ENCODE measurements at regions not wholly inside any gene's neighbourhood (a gene's known extent, or its start where the extent isn't known, plus 50 kb on each side); places are given as distances from the start of the nearest gene placed in this dataset.
A peak's percentile ranks its signal among the peaks of the same experiment; 100 is the strongest.

DNA sequence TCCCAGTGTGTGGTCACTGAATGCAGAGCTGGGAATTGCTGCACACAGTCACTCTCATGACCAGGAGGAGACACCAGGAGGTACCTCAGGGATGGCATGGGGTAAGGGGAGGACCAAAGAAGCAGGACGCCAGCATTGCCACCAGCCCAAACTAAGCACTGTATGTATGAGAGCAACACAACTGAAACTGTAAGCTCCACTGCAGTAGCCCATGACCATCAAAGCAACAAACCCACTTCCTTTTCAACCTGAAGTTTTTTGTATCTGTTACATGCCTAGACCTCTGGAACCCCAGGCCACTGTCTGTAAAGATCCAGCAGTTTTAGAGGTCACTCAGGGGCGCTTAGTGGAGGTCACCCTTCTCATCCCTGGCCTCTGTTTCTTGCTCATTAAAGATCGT, 164.3 kb downstream of the SETD4 start:
- Histone ChIP-seq H3K4me1 (no peaks in the 10 kb centered on the region), H3K4me3 (no peak overlapping the region), H3K27ac (replicated peaks) (no peak overlapping the region), H3K9me3 (replicated peaks) (no peaks in the 10 kb centered on the region), H3K27me3 (ENCODE audit: low read depth) (peaks cover 18% of the 10 kb centered on the region), H3K36me3 (no peaks in the 10 kb centered on the region)
- no peak for DNase-seq
- TF ChIP-seq, protein P1, sequence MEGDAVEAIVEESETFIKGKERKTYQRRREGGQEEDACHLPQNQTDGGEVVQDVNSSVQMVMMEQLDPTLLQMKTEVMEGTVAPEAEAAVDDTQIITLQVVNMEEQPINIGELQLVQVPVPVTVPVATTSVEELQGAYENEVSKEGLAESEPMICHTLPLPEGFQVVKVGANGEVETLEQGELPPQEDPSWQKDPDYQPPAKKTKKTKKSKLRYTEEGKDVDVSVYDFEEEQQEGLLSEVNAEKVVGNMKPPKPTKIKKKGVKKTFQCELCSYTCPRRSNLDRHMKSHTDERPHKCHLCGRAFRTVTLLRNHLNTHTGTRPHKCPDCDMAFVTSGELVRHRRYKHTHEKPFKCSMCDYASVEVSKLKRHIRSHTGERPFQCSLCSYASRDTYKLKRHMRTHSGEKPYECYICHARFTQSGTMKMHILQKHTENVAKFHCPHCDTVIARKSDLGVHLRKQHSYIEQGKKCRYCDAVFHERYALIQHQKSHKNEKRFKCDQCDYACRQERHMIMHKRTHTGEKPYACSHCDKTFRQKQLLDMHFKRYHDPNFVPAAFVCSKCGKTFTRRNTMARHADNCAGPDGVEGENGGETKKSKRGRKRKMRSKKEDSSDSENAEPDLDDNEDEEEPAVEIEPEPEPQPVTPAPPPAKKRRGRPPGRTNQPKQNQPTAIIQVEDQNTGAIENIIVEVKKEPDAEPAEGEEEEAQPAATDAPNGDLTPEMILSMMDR (IDR thresholded peaks at IDR 0.05; ENCODE audit: borderline replicate concordance) = no peak
- intact Hi-C loops (cut with micrococcal nuclease) = no loop called here

DNA sequence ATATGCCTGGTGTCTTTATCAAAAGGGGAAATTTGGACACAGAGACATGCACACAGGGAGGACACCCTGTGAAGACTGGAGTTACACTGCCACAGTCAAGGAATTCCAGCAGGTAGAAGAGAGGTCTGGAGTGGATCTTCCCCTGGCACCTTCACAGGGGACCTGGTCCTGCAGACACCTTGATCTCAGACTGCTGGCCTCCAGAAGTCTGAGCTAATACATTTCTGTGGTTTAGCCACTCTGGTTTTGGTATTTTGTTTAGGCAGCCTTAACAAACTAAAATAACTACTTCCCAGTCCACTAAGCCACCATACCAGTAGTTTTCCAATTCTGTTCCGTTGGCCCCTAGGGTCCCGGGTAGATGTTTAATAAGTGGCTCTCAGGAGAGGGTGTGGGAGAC, 164.7 kb downstream of the SETD4 start:
- intact Hi-C loops (cut with micrococcal nuclease) = no loop called here
- TF ChIP-seq, protein P1 (IDR thresholded peaks at IDR 0.05; ENCODE audit: borderline replicate concordance) = no peak
- no peaks in the 10 kb centered on the region for H3K9me3 ChIP-seq (replicated peaks)
- no peak for DNase-seq
- H3K27me3 ChIP-seq (ENCODE audit: low read depth) = peaks cover 18% of the 10 kb centered on the region
- H3K36me3 ChIP-seq = no peaks in the 10 kb centered on the region
- no peak overlapping the region for H3K4me3 ChIP-seq
- H3K27ac ChIP-seq (replicated peaks) = no peak overlapping the region
- no peaks in the 10 kb centered on the region for H3K4me1 ChIP-seq

DNA sequence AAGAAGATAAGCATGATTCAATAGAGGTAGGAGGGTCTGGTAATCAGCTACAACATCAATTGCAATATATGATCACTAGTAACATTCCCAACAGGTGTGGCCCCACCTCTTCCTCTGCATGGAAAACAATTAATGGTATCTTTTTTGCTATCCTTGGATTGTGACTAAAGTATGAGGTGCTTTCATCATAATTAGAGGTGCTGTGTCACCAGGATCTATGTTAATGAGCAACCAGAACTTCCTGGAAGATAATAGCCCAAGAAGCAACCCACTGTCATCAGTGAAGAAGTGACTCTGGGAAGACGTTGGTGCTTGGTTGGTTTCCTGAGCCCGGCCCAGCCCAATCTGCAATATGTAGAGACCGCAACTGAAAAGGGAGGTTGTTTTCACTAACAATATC, 167.2 kb downstream of the SETD4 start:
- DNase-seq = no peak
- H3K27ac ChIP-seq (replicated peaks) = no peak overlapping the region
- H3K27me3 ChIP-seq (ENCODE audit: low read depth) = peaks cover 18% of the 10 kb centered on the region
- intact Hi-C loops (cut with micrococcal nuclease) = no loop called here
- H3K4me3 ChIP-seq = no peak overlapping the region
- no peaks in the 10 kb centered on the region for H3K36me3 ChIP-seq
- H3K9me3 ChIP-seq (replicated peaks) = no peaks in the 10 kb centered on the region
- no peaks in the 10 kb centered on the region for H3K4me1 ChIP-seq
- TF ChIP-seq, protein P1 (IDR thresholded peaks at IDR 0.05; ENCODE audit: borderline replicate concordance) = no peak

DNA sequence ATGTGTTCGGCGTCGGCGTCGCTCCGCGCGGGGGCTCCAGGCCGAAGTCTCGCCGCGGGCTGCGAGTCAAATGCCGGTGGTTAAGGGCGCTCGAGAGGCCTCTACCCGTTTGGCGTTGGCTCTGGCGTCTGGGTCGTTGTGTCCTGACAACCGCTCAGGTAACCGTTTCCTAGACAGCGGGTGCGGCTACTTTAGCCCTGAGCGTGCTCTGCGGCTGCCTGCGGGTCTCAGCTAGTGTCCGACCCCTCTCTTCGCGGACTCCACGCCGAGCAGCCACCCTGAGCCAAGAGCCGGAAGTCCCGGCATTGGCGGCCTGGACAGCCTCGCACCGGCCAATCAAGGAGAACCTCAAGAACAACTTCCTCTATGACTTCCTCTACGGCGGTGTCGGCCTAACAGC, 173.4 kb downstream of the SETD4 start:
- TF ChIP-seq, protein P1 (IDR thresholded peaks at IDR 0.05; ENCODE audit: borderline replicate concordance) = no peak
- no peaks in the 10 kb centered on the region for H3K4me1 ChIP-seq
- no peak overlapping the region for H3K4me3 ChIP-seq
- H3K9me3 ChIP-seq (replicated peaks) = no peaks in the 10 kb centered on the region
- H3K27me3 ChIP-seq (ENCODE audit: low read depth) = peaks cover 20% of the 10 kb centered on the region
- DNase-seq = no peak
- H3K27ac ChIP-seq (replicated peaks) = no peak overlapping the region
- intact Hi-C loops (cut with micrococcal nuclease) = no loop called here
- H3K36me3 ChIP-seq = no peaks in the 10 kb centered on the region

DNA sequence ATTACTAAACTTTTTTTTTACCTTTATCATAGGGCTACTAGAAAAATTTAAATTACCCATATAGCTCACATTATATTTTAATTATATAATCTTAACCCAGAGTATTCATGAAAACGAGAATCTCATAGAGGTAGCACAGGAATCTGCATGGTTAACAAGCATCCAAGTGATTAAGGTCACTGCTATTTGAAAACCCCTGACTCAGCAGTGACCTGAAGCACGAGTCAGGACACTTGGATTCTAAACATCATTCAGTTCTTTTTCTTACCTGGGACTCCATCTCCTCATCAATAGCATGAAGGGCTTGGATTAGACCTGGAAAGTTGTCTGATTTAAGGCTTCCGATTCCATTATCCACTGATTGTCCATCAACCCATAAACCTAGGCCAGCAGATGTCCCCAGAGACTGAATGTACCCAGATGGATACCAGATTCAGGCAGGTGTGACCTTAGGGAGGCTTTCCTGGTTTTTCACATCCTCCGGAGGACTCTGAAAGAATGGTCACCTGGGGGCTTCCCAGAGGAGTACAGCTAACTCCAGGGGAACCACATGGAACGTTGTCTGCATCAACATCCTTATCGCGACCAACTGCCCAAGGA, 174.3 kb downstream of the SETD4 start:
- TF ChIP-seq, protein P1 (IDR thresholded peaks at IDR 0.05; ENCODE audit: borderline replicate concordance) = peak; percentile 28
- Histone ChIP-seq H3K9me3 (replicated peaks) (no peaks in the 10 kb centered on the region), H3K27ac (replicated peaks) (no peak overlapping the region), H3K4me1 (no peaks in the 10 kb centered on the region), H3K4me3 (no peak overlapping the region), H3K27me3 (ENCODE audit: low read depth) (peaks cover 28% of the 10 kb centered on the region), H3K36me3 (no peaks in the 10 kb centered on the region)
- intact Hi-C loops (cut with micrococcal nuclease) = no loop called here
- DNase-seq = no peak

Data from left ventricle myocardium inferior (tissue), 1 donor.